BE2C (cell line): ENCODE measurements at regions not wholly inside any gene's neighbourhood (a gene's known extent, or its start where the extent isn't known, plus 50 kb on each side); places are given as distances from the start of the nearest gene placed in this dataset.

ENCODE experiments used
- DNase-seq: peaks from one replicate; pipeline ENCODE4 v3.0.0-alpha.2; 2020
- H3K27me3 ChIP-seq: fragments of 250-450 bp; sonication (Bioruptor Pico); 2 replicates; pipeline ENCODE4 v1.5.1; 2020; ENCODE audit warnings: mild to moderate bottlenecking
- H3K36me3 ChIP-seq: fragments of 250-450 bp; sonication (Bioruptor Pico); 2 replicates; pipeline ENCODE4 v1.5.1; 2020; ENCODE audit warnings: mild to moderate bottlenecking
- H3K4me1 ChIP-seq: fragments of 250-450 bp; sonication (Bioruptor Pico); 2 replicates; pipeline ENCODE4 v1.5.1; 2020
- H3K4me3 ChIP-seq: 2 replicates; pipeline ENCODE4 v1.5.1; 2011; ENCODE audit warnings: low read depth, low read length
- H3K9me3 ChIP-seq: fragments of 250-450 bp; sonication (Bioruptor Pico); 2 replicates; pipeline ENCODE4 v1.5.1; 2020
- TF ChIP-seq, protein P1 (sequence below): IDR thresholded peaks from 2 replicates; pipeline ENCODE4 v1.5.1; 2012; ENCODE audit warnings: mild to moderate bottlenecking, low read depth, low read length

DNA sequence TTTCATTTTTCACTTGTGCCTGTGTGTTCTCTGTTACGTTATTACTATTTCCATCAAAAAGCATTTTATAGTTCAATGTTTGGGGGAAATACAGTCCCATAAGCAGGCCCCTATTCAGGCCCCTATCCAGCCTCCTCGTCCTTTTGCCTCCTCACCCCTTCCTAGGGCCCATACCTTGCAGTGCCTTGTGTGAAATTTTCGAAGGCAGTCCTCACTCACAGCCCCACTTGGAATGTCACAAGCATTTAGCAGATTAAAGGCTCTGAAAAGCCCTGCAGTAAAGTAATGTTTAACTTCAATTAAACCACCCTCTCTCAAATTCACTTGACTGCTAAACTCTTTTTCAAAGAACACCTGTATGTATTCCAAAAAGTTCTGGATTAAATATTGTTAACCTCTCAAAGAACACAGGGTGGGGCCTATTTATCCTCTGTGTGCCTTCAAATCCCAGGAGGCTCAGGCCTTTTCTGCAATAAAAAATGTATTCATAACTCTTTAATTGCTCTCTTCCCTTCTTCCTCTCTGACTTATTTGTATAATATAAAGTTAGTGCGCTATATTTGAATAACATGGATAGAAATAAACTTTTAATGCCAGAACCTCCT, 202.5 kb downstream of the FOXA2 start:
- TF ChIP-seq, protein P1, sequence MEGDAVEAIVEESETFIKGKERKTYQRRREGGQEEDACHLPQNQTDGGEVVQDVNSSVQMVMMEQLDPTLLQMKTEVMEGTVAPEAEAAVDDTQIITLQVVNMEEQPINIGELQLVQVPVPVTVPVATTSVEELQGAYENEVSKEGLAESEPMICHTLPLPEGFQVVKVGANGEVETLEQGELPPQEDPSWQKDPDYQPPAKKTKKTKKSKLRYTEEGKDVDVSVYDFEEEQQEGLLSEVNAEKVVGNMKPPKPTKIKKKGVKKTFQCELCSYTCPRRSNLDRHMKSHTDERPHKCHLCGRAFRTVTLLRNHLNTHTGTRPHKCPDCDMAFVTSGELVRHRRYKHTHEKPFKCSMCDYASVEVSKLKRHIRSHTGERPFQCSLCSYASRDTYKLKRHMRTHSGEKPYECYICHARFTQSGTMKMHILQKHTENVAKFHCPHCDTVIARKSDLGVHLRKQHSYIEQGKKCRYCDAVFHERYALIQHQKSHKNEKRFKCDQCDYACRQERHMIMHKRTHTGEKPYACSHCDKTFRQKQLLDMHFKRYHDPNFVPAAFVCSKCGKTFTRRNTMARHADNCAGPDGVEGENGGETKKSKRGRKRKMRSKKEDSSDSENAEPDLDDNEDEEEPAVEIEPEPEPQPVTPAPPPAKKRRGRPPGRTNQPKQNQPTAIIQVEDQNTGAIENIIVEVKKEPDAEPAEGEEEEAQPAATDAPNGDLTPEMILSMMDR: no peak
- H3K9me3 ChIP-seq: no peaks in the 10 kb centered on the region
- no peak overlapping the region for H3K4me3 ChIP-seq
- no peaks in the 10 kb centered on the region for H3K27me3 ChIP-seq
- H3K36me3 ChIP-seq: no peaks in the 10 kb centered on the region
- no peaks in the 10 kb centered on the region for H3K4me1 ChIP-seq
- no peak for DNase-seq

DNA sequence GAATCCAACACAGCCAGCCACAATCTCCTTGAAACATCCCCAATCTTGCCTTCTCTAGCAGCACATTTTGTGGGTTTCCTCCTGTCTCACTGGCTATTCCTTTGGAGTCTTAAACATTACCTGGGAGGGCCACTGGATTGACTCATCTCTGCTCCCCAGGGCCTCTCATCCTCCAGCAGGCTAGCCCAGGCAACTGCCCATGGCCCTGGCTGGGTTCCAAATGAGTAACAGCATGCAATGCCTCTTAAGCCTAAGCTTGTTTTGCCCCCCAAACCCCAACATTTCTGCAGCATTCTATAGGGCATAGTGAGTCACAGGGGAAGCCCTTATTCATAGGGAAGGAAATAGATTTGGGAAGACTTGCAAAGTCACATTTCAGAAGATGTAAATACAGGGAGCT, 204.9 kb downstream of the FOXA2 start:
- Histone ChIP-seq H3K4me1 (no peaks in the 10 kb centered on the region), H3K36me3 (no peaks in the 10 kb centered on the region), H3K4me3 (no peak overlapping the region), H3K9me3 (no peaks in the 10 kb centered on the region), H3K27me3 (no peaks in the 10 kb centered on the region)
- no peak for DNase-seq
- TF ChIP-seq, protein P1: no peak

DNA sequence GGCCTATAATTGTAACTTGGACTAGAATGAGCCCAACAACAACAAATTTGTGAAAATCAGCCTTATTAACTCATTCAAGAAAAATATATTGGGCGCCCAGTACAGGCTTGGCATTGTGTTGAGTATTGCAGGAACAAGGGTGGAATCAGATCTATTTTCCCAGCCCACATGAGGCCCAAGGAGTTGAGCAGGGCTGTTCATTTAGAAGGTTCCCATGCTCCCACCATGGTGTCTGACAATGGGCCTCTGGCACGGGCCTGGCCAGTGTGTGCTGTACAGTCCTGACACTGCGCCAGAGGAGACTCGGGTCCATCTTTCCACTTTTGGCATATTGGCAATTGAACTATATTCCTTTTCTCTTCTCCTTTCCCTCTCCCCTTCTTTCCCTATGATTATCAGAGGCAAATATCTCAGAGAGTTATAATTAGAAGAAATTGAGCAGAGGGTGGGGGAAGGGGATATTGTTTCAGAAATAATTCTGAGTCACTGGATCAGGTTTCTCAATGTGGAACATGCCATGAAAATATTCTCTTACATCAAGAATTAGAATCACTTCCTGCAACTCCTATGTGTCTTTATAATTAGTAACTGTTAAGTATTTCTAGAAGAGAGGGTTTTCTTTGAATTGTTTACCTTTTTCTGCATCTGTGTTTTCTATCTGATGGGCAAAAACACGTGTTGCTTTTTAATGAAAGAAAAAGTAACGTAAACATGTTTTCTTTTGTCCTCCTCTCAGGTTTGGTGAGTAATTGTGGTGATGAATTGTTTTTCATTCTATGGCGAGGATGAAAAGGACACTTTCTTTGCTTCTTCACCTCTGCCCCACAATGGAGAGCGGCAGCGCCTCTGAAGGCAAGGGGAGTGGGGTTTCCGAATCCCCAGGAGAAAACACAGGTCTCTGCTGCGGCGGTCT, 209.4 kb downstream of the FOXA2 start:
- H3K4me1 ChIP-seq: no peaks in the 10 kb centered on the region
- no peaks in the 10 kb centered on the region for H3K36me3 ChIP-seq
- DNase-seq: no peak
- no peaks in the 10 kb centered on the region for H3K27me3 ChIP-seq
- TF ChIP-seq, protein P1: no peak
- no peaks in the 10 kb centered on the region for H3K9me3 ChIP-seq
- H3K4me3 ChIP-seq: no peak overlapping the region

DNA sequence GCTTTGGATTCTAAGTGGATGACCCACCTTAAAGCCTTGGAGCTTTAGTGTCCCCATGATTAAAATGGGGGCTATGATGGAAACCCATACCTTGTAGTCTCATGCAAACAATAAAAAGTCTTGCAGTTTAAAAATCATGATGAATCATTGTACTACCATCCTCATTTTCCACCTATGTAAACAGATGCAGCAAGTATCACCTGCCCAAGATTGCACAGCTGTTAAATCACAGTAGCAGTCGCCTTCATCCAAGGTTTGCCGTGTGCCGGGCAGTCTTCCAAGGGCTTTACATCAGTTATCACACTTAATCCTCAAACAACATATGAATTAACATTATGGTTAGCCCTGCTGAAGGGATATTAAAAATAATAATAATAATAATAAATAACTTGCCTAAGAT, 210.3 kb downstream of the FOXA2 start:
- H3K4me3 ChIP-seq: no peak overlapping the region
- H3K27me3 ChIP-seq: no peaks in the 10 kb centered on the region
- no peak for DNase-seq
- TF ChIP-seq, protein P1: no peak
- H3K36me3 ChIP-seq: no peaks in the 10 kb centered on the region
- no peaks in the 10 kb centered on the region for H3K4me1 ChIP-seq
- H3K9me3 ChIP-seq: no peaks in the 10 kb centered on the region

DNA sequence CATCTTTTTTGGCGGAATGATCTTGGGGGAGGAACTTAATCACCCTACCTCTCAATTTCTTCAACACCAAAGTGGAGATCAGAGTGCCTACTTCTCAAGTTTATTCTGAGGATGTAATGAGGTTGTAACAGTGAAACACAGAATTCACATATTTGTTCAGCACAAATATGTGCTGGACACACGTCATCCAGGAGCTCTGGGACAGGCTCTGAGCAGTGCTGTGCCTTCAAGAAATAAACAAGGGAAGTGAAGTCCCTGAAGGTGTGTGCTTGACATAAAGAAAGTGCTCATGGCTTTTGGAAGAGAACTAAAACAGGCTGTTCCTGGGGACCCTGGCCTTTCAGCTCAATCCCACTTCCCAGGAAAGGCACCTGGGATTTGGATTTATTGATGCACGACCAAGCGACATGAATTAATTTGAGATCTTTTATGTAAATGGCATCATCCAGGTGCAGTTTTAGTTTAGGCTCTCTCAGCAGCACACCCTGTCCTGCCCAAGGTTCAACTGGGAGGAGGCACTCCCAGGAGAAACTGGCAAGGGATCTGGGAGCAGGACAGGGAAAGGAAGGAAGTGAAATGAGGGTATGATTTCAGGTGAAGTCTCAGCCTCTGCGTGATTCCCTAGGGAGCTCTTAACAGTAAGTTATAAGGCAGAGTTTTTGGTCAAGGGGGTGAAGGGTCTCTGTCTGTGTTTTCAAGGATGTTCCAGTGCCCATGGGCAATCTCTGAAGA, 211.0 kb downstream of the FOXA2 start:
- Histone ChIP-seq H3K9me3 (no peaks in the 10 kb centered on the region; the same call in 1 of the 2 replicates), H3K27me3 (no peaks in the 10 kb centered on the region), H3K4me1 (no peaks in the 10 kb centered on the region), H3K36me3 (no peaks in the 10 kb centered on the region), H3K4me3 (no peak overlapping the region)
- TF ChIP-seq, protein P1: no peak
- DNase-seq: no peak
